ENCODE measurements at regions not wholly inside any gene's neighbourhood (a gene's known extent, or its start where the extent isn't known, plus 50 kb on each side); places are given as distances from the start of the nearest gene placed in this dataset.

DNA sequence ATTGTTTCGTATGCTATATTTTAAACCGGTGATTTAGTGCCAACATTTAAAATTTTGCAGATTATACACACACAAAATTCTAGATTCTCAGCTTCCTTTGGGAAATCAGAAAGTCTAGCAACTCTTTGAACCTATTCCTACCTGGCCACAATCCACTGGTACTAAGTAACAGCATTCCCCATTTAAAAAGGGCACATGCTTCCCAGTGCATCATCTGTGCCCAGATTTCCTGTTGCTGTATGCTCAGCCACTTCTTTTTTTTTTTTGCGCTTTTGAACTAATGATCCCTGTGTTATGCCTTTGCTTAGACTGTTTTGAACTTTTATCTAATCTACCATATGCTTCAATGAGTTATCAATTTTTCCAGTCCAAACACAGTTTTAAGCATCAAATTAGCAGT is 548.4 kb downstream of the PLPP3 start:
- Histone ChIP-seq H3K9ac (ENCODE audit: low read depth, low read length) (no peak overlapping the region), H3K4me3 (ENCODE audit: low read length) (no peak overlapping the region), H3K9me3 (replicated peaks; ENCODE audit: low read length) (no peaks in the 10 kb centered on the region), H3K27me3 (ENCODE audit: control insufficient read depth, insufficient read depth, low read length) (no peaks in the 10 kb centered on the region), H3K4me2 (ENCODE audit: low read length) (no peak overlapping the region), H3K36me3 (ENCODE audit: insufficient read depth, low read length) (no peaks in the 10 kb centered on the region), H3K4me1 (ENCODE audit: control insufficient read depth, insufficient read depth, low read length) (peaks cover 12% of the 10 kb centered on the region)

GRCh38 chr1:56029319-56030003 is 549.9 kb downstream of the PLPP3 start:
- Histone ChIP-seq H3K9ac (ENCODE audit: low read depth, low read length) (no peak overlapping the region), H3K27me3 (ENCODE audit: control insufficient read depth, insufficient read depth, low read length) (no peaks in the 10 kb centered on the region), H3K36me3 (ENCODE audit: insufficient read depth, low read length) (no peaks in the 10 kb centered on the region), H3K9me3 (replicated peaks; ENCODE audit: low read length) (no peaks in the 10 kb centered on the region), H3K4me2 (ENCODE audit: low read length) (no peak overlapping the region), H3K4me3 (ENCODE audit: low read length) (no peak overlapping the region), H3K4me1 (ENCODE audit: control insufficient read depth, insufficient read depth, low read length) (peaks cover 8% of the 10 kb centered on the region)

DNA sequence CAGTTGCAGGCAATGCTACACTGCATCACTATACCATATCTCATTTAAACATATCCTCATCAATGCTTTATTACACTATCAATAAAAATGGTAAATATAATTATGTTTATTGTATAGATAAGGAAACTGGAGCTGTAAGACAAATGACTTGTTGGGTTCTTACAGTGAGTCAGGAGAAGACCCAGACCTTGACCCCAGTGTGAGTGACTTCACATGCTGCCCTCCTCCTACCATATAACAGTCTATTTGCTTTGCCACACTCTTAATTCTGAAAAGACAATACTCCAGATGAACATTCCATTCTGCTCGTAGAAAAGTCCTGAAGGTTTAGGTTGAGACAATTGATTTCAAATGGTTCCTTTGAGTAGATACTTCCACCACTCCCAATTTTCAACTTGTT is 550.5 kb downstream of the PLPP3 start:
- Histone ChIP-seq H3K9ac (ENCODE audit: low read depth, low read length) (no peak overlapping the region), H3K9me3 (replicated peaks; ENCODE audit: low read length) (no peaks in the 10 kb centered on the region), H3K4me3 (ENCODE audit: low read length) (no peak overlapping the region), H3K27me3 (ENCODE audit: control insufficient read depth, insufficient read depth, low read length) (no peaks in the 10 kb centered on the region), H3K36me3 (ENCODE audit: insufficient read depth, low read length) (no peaks in the 10 kb centered on the region), H3K4me2 (ENCODE audit: low read length) (no peak overlapping the region), H3K4me1 (ENCODE audit: control insufficient read depth, insufficient read depth, low read length) (peaks cover 6% of the 10 kb centered on the region)

- Histone ChIP-seq H3K9ac (ENCODE audit: low read depth, low read length) (no peak overlapping the region), H3K4me2 (ENCODE audit: low read length) (no peak overlapping the region), H3K27me3 (ENCODE audit: control insufficient read depth, insufficient read depth, low read length) (no peaks in the 10 kb centered on the region), H3K9me3 (replicated peaks; ENCODE audit: low read length) (no peaks in the 10 kb centered on the region), H3K4me1 (ENCODE audit: control insufficient read depth, insufficient read depth, low read length) (no peaks in the 10 kb centered on the region), H3K36me3 (ENCODE audit: insufficient read depth, low read length) (no peaks in the 10 kb centered on the region), H3K4me3 (ENCODE audit: low read length) (no peak overlapping the region)
Measured at GRCh38 chr1:56028244-56028643, 551.1 kb downstream of the PLPP3 start.

DNA sequence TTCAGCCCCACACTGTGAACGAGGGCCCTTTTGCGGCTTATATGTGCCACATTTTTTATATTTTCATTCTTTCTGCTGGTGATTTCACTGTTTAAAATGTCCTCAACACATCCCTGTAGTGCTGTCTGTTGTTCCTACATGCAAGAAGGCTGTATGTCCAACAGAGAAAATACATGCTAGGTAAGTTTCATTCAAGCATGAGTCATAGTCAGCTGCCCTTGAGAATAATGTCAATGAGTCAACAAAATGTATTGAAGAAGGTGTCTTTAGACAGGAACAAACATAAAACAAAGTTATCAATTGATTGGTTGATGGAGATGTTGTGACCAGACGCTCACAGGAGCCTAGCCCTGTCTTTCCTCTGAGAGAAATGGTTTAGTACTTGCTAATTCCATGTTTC is 553.4 kb downstream of the PLPP3 start:
- Histone ChIP-seq H3K27me3 (ENCODE audit: control insufficient read depth, insufficient read depth, low read length) (no peaks in the 10 kb centered on the region), H3K9me3 (replicated peaks; ENCODE audit: low read length) (no peaks in the 10 kb centered on the region), H3K4me3 (ENCODE audit: low read length) (no peak overlapping the region), H3K4me1 (ENCODE audit: control insufficient read depth, insufficient read depth, low read length) (no peaks in the 10 kb centered on the region), H3K36me3 (ENCODE audit: insufficient read depth, low read length) (no peaks in the 10 kb centered on the region), H3K9ac (ENCODE audit: low read depth, low read length) (no peak overlapping the region), H3K4me2 (ENCODE audit: low read length) (no peak overlapping the region)

- Histone ChIP-seq H3K9me3 (replicated peaks; ENCODE audit: low read length) (no peaks in the 10 kb centered on the region), H3K4me2 (ENCODE audit: low read length) (no peak overlapping the region), H3K36me3 (ENCODE audit: insufficient read depth, low read length) (no peaks in the 10 kb centered on the region), H3K4me1 (ENCODE audit: control insufficient read depth, insufficient read depth, low read length) (no peaks in the 10 kb centered on the region), H3K27me3 (ENCODE audit: control insufficient read depth, insufficient read depth, low read length) (no peaks in the 10 kb centered on the region), H3K4me3 (ENCODE audit: low read length) (no peak overlapping the region), H3K9ac (ENCODE audit: low read depth, low read length) (no peak overlapping the region)
Measured at GRCh38 chr1:56024155-56024554, 555.2 kb downstream of the PLPP3 start.

DNA sequence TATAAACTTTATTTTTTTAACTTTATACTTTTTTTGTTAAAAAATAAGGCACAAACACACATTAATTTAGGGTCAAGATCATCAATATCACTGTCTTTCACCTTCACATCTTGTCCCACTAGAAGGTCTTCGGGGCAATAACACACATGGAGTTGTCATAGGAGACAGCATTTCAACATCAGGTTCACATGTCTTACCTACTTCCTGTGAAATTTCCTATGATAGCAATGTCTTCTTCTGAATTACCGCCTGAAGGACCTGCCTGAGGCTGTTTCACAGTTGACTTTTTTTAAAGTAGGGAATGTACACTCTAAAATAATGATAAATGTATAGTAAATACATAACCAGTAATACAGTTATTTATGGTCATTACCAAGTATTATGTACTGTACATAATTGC is 559.4 kb downstream of the PLPP3 start:
- H3K4me2 ChIP-seq (ENCODE audit: low read length): no peak overlapping the region
- no peaks in the 10 kb centered on the region for H3K27me3 ChIP-seq (ENCODE audit: control insufficient read depth, insufficient read depth, low read length)
- H3K9ac ChIP-seq (ENCODE audit: low read depth, low read length): no peak overlapping the region
- H3K4me3 ChIP-seq (ENCODE audit: low read length): no peak overlapping the region
- no peaks in the 10 kb centered on the region for H3K4me1 ChIP-seq (ENCODE audit: control insufficient read depth, insufficient read depth, low read length)
- no peaks in the 10 kb centered on the region for H3K9me3 ChIP-seq (replicated peaks; ENCODE audit: low read length)
- no peaks in the 10 kb centered on the region for H3K36me3 ChIP-seq (ENCODE audit: insufficient read depth, low read length)

- Histone ChIP-seq H3K4me3 (ENCODE audit: low read length) (no peak overlapping the region), H3K9me3 (replicated peaks; ENCODE audit: low read length) (no peaks in the 10 kb centered on the region), H3K9ac (ENCODE audit: low read depth, low read length) (no peak overlapping the region), H3K36me3 (ENCODE audit: insufficient read depth, low read length) (no peaks in the 10 kb centered on the region), H3K4me2 (ENCODE audit: low read length) (no peak overlapping the region), H3K4me1 (ENCODE audit: control insufficient read depth, insufficient read depth, low read length) (no peaks in the 10 kb centered on the region), H3K27me3 (ENCODE audit: control insufficient read depth, insufficient read depth, low read length) (no peaks in the 10 kb centered on the region)
Measured at GRCh38 chr1:56019472-56019871, 559.9 kb downstream of the PLPP3 start.

DNA sequence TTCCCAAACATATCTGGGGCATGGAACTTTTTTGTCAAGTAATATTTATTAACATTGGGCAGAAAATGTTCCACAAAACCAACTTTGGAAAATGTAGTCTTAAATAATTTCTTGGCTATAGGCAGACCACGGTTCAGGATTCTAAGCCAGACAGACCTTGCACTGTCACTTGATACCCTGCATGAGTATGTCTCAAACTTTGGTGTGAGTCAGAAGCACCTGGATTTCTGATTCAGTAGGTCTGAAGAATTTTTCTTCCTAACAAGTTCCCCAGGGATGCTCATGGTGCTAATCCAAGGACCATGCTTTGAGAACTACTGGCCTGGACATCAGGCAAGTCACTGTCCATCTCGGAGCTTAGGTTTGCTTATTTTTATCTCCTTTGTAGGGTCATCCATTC is 562.0 kb downstream of the PLPP3 start:
- Histone ChIP-seq H3K4me2 (ENCODE audit: low read length) (no peak overlapping the region), H3K9ac (ENCODE audit: low read depth, low read length) (no peak overlapping the region), H3K36me3 (ENCODE audit: insufficient read depth, low read length) (no peaks in the 10 kb centered on the region), H3K9me3 (replicated peaks; ENCODE audit: low read length) (no peaks in the 10 kb centered on the region), H3K4me3 (ENCODE audit: low read length) (no peak overlapping the region), H3K4me1 (ENCODE audit: control insufficient read depth, insufficient read depth, low read length) (no peaks in the 10 kb centered on the region), H3K27me3 (ENCODE audit: control insufficient read depth, insufficient read depth, low read length) (no peaks in the 10 kb centered on the region)

DNA sequence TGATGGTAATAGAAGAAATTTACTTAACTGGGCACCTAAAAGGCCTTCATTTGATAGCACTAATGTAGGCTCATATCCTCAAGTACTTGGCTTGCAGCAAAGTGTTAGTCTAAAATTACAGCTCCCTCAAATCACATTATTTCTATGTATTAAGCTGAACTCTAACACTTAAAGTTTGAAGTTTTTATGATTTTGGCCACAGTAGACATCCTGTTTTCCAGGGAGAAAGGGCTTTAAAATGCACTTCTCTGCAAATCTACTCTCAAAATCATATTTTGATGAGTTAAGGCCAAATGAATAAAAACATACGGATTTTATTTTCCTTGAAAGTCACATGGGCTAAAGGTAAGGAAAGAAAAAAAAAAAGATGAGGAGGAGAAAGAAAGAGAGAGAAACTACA is 575.5 kb downstream of the PLPP3 start:
- H3K4me1 ChIP-seq (ENCODE audit: control insufficient read depth, insufficient read depth, low read length): no peaks in the 10 kb centered on the region

DNA sequence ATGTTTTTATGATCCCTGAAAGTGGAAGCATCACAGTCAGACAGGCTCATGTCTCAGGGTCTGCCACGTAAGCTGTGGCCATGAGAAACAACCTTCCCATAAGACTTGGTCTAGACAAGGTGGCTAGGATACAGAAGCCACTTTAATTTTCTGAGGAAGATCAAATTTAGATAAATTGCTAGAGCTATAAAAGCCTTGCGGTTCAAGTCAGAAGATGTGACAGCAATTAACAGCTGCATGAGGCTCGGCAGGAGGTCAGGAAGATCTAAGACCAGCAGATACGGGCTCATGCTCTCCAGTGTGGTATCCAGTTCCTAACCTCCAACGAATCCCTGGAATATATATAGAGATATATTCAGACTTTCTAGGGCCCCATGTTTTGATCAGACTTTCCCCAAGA is 577.1 kb downstream of the PLPP3 start:
- Histone ChIP-seq H3K27me3 (ENCODE audit: control insufficient read depth, insufficient read depth, low read length) (no peaks in the 10 kb centered on the region), H3K4me1 (ENCODE audit: control insufficient read depth, insufficient read depth, low read length) (no peaks in the 10 kb centered on the region), H3K4me2 (ENCODE audit: low read length) (no peak overlapping the region), H3K9ac (ENCODE audit: low read depth, low read length) (no peak overlapping the region), H3K4me3 (ENCODE audit: low read length) (no peak overlapping the region), H3K9me3 (replicated peaks; ENCODE audit: low read length) (no peaks in the 10 kb centered on the region), H3K36me3 (ENCODE audit: insufficient read depth, low read length) (no peaks in the 10 kb centered on the region)

More for the DNA sequence above, 575.5 kb downstream of the PLPP3 start:
- H3K36me3 ChIP-seq (ENCODE audit: insufficient read depth, low read length): no peaks in the 10 kb centered on the region
- no peaks in the 10 kb centered on the region for H3K9me3 ChIP-seq (replicated peaks; ENCODE audit: low read length)
- H3K27me3 ChIP-seq (ENCODE audit: control insufficient read depth, insufficient read depth, low read length): no peaks in the 10 kb centered on the region
- H3K9ac ChIP-seq (ENCODE audit: low read depth, low read length): no peak overlapping the region
- H3K4me2 ChIP-seq (ENCODE audit: low read length): no peak overlapping the region
- no peak overlapping the region for H3K4me3 ChIP-seq (ENCODE audit: low read length)

DNA sequence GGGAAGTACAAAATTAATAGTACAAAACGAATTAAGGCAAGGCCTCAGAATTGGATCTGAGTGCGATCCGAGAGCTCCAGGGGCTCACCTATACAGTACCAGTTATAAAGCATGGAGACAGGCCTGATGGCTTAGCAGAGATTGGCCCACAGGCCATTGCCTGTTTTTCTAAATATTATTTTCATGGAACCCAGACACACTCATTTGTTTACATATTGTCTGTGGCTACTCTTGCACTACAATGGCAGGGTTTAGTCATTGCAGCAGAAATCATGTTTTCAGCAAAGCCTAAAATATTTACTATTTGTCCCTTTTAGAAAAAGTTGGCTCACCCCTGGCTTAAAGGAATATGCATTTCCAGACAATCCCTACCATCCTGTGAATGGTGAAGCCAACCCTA is 578.9 kb downstream of the PLPP3 start:
- H3K9me3 ChIP-seq (replicated peaks; ENCODE audit: low read length): no peaks in the 10 kb centered on the region
- H3K9ac ChIP-seq (ENCODE audit: low read depth, low read length): no peak overlapping the region
- H3K36me3 ChIP-seq (ENCODE audit: insufficient read depth, low read length): no peaks in the 10 kb centered on the region
- no peaks in the 10 kb centered on the region for H3K4me1 ChIP-seq (ENCODE audit: control insufficient read depth, insufficient read depth, low read length)
- H3K27me3 ChIP-seq (ENCODE audit: control insufficient read depth, insufficient read depth, low read length): no peaks in the 10 kb centered on the region
- no peak overlapping the region for H3K4me3 ChIP-seq (ENCODE audit: low read length)
- H3K4me2 ChIP-seq (ENCODE audit: low read length): no peak overlapping the region
